ENCODE measurements at regions not wholly inside any gene's neighbourhood (a gene's known extent, or its start where the extent isn't known, plus 50 kb on each side); places are given as distances from the start of the nearest gene placed in this dataset.

DNA sequence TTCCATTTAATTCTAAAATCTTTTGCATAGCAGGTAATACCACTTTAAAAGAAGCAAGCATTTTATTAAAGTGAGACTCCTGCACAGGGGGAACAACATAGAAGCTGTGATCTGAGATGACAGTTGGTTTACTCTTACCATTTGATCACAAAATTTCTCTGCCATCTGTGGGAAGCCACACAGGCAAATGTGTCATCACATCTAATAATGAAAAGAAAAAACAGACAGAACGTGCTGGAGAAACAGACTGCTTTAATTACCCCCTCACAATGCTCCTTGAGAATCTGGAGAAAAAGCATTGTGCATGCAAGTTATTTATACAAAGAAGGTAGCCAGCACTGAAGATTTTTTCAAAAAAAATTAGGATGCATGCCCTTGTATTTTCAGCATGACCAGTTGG, 165.2 kb upstream of the PTER start:
- H3K4me3 ChIP-seq (ENCODE audit: control insufficient read depth, low read depth, low read length): no peak overlapping the region
- TF ChIP-seq, protein P1, sequence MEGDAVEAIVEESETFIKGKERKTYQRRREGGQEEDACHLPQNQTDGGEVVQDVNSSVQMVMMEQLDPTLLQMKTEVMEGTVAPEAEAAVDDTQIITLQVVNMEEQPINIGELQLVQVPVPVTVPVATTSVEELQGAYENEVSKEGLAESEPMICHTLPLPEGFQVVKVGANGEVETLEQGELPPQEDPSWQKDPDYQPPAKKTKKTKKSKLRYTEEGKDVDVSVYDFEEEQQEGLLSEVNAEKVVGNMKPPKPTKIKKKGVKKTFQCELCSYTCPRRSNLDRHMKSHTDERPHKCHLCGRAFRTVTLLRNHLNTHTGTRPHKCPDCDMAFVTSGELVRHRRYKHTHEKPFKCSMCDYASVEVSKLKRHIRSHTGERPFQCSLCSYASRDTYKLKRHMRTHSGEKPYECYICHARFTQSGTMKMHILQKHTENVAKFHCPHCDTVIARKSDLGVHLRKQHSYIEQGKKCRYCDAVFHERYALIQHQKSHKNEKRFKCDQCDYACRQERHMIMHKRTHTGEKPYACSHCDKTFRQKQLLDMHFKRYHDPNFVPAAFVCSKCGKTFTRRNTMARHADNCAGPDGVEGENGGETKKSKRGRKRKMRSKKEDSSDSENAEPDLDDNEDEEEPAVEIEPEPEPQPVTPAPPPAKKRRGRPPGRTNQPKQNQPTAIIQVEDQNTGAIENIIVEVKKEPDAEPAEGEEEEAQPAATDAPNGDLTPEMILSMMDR (IDR thresholded peaks at IDR 0.05; ENCODE audit: control insufficient read depth, insufficient read depth, low read depth, low read length, missing control alignments): no peak
- no peak for DNase-seq (ENCODE audit: low read depth)

DNA sequence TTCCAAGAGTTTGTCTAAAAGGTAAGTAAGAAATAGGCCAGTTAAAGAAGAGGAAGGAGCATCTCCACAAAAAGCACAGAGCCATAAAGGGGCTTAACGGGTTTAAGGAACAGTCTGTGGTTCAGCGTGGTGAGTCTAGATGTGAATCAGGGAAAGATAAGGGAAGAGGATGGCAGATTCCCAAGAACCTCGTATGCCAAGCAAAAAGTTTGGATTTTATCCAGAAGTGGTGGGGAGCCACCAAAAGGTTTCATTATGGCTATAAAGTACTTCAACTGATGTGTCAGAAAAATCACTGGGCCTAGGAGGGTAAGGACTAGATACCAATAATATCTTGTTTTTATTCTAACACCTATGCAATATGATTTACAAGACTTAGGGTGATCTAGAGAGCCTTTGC, 161.9 kb upstream of the PTER start:
- TF ChIP-seq, protein P1 (IDR thresholded peaks at IDR 0.05; ENCODE audit: control insufficient read depth, insufficient read depth, low read depth, low read length, missing control alignments): no peak
- DNase-seq (ENCODE audit: low read depth): no peak
- no peak overlapping the region for H3K4me3 ChIP-seq (ENCODE audit: control insufficient read depth, low read depth, low read length)

DNA sequence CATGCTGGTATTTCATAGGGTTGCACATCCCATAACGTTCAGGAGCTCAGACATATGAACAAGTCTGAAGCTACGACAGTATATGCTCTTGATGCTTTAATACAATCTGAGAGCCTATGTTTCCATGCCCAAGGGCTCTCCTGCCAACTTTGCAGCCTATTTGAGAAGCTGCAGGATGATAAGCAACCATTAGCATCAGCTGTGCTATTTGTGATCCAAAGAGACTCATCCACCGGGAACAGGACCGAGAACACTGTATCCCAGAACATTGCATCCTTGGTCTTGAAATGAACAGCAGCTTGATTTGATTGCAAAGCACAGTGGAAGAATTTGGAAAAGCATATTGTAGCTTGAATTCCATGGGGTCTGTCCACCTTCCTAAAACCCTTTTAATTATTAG, 156.2 kb upstream of the PTER start:
- no peak overlapping the region for H3K4me3 ChIP-seq (ENCODE audit: control insufficient read depth, low read depth, low read length)
- TF ChIP-seq, protein P1 (IDR thresholded peaks at IDR 0.05; ENCODE audit: control insufficient read depth, insufficient read depth, low read depth, low read length, missing control alignments): no peak
- DNase-seq (ENCODE audit: low read depth): no peak

DNA sequence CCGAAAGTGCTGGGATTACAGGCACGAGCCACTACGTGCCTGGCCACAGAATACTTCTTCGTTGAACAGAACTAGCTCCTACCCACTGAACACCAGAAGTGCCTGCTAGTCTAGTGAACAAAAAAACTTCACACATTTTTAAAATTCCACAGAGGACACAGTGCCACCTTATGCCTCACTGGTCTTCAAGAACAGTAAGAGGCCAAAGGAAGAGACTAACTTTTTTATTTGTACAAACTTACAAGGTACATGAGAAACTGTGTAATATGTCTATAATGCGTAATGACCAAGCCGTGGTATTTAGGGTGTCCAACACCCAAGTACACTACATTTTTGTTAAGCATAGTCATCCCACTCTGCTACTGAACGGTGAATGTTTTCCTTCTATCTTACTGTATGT, 144.4 kb upstream of the PTER start:
- TF ChIP-seq, protein P1 (IDR thresholded peaks at IDR 0.05; ENCODE audit: control insufficient read depth, insufficient read depth, low read depth, low read length, missing control alignments): no peak
- no peak overlapping the region for H3K4me3 ChIP-seq (ENCODE audit: control insufficient read depth, low read depth, low read length)
- DNase-seq (ENCODE audit: low read depth): no peak

DNA sequence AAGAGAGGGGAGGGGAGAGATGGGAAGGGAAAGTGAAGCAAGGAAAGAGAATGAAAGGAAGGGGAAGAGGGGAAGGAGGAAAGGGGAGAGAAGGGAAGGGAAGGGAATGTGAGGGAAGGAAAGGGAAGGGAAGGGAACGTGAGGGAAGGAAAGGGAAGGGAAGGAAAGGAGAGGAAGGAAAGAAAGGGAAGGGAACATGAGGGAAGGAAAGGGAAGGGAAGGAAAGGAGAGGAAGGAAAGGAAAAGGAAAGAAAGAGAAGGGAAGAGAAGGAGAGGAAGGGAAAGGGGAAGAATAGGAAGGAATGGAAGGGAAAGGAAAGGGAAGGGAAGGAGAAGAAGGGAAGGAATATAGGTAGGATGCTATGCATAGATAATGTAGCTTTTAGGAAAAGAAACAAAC, 139.7 kb upstream of the PTER start:
- TF ChIP-seq, protein P1 (IDR thresholded peaks at IDR 0.05; ENCODE audit: control insufficient read depth, insufficient read depth, low read depth, low read length, missing control alignments): no peak
- no peak overlapping the region for H3K4me3 ChIP-seq (ENCODE audit: control insufficient read depth, low read depth, low read length)

DNA sequence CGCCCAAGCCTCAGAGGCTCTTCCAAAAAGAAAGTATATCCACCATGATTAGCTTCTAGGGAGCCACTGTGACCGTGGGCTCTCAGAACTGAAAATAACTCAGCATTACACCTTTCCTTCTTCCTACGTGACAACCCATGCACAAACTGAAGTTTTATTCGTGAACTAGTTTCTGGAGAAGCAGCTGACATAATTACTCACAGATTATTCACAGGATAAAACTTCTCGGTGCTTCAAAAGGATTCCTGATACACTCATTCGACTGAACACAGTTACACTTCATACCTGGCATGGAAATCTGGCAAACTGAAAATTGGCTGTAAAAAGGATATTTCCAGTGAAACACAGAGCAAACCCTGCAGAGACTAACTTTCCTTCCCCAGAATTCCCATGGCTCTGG, 139.2 kb upstream of the PTER start:
- no peak overlapping the region for H3K4me3 ChIP-seq (ENCODE audit: control insufficient read depth, low read depth, low read length)
- DNase-seq (ENCODE audit: low read depth): no peak
- TF ChIP-seq, protein P1 (IDR thresholded peaks at IDR 0.05; ENCODE audit: control insufficient read depth, insufficient read depth, low read depth, low read length, missing control alignments): no peak

More for the DNA sequence above, 139.7 kb upstream of the PTER start:
- no peak for DNase-seq (ENCODE audit: low read depth)

DNA sequence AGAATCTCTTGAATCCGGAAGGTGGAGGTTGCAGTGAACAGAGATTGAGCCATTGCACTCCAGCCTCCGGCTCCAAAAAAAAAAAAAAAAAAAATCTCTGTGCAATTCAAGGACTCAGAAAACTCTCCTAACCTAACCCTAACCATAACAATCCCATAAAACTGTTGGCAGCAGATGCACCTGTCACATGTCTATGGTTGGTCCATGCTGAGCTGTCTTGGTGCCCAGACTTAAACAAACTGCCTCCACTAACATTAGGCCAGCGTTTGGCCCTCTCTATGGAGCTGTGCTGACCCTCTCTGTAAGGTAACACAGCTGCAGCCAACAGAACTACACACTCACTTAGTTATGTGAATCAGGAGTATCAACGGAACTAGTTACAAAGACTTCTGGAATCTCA, 132.5 kb upstream of the PTER start:
- H3K4me3 ChIP-seq (ENCODE audit: control insufficient read depth, low read depth, low read length): no peak overlapping the region
- DNase-seq (ENCODE audit: low read depth): no peak
- TF ChIP-seq, protein P1 (IDR thresholded peaks at IDR 0.05; ENCODE audit: control insufficient read depth, insufficient read depth, low read depth, low read length, missing control alignments): no peak

Data from AG09309 (cell line).